Fibroblast of mammary gland (primary cell): ENCODE measurements at regions not wholly inside any gene's neighbourhood (a gene's known extent, or its start where the extent isn't known, plus 50 kb on each side); places are given as distances from the start of the nearest gene placed in this dataset.

Experiments
- DNase-seq: peaks from one replicate; pipeline ENCODE4 v3.0.0-alpha.2; 2010; ENCODE audit warnings: low read depth
- H3K4me3 ChIP-seq: 2 replicates; pipeline ENCODE4 v1.5.1; 2011; ENCODE audit warnings: low read depth, mild to moderate bottlenecking, low read length, moderate library complexity; ENCODE audit not compliant: control insufficient read depth
- TF ChIP-seq, protein P1 (sequence below): conservative IDR thresholded peaks from 2 replicates; pipeline ENCODE4 v1.5.1; 2011; ENCODE audit warnings: low read depth, low read length, inconsistent platforms; ENCODE audit not compliant: control insufficient read depth, insufficient read depth

DNA sequence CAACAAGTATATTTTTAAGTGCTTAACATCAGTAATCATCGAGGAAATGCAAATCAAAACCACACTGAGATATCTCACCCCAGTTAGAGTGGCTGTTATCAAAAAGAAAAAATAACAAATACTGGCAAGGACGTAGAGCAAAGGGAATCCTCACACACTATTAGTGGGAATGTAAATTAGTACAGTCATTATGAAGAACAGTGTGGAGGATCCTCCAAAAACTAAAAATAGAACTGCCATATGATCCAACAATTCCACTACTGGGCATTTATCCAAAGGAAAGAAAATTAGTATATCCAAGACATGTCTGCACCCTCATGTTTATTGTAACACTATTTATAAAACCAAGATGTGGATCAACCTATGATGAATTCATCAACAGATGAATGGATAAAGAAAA, 149.0 kb upstream of the PWP1 start:
- peak; percentile 20 for DNase-seq
- TF ChIP-seq, protein P1, sequence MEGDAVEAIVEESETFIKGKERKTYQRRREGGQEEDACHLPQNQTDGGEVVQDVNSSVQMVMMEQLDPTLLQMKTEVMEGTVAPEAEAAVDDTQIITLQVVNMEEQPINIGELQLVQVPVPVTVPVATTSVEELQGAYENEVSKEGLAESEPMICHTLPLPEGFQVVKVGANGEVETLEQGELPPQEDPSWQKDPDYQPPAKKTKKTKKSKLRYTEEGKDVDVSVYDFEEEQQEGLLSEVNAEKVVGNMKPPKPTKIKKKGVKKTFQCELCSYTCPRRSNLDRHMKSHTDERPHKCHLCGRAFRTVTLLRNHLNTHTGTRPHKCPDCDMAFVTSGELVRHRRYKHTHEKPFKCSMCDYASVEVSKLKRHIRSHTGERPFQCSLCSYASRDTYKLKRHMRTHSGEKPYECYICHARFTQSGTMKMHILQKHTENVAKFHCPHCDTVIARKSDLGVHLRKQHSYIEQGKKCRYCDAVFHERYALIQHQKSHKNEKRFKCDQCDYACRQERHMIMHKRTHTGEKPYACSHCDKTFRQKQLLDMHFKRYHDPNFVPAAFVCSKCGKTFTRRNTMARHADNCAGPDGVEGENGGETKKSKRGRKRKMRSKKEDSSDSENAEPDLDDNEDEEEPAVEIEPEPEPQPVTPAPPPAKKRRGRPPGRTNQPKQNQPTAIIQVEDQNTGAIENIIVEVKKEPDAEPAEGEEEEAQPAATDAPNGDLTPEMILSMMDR: no peak
- no peak overlapping the region for H3K4me3 ChIP-seq

- TF ChIP-seq, protein P1: no peak
- no peak for DNase-seq
- no peak overlapping the region for H3K4me3 ChIP-seq
These were observed 148.0 kb upstream of the PWP1 start for GRCh38 chr12:107537464-107538119.

GRCh38 chr12:107539196-107539939, 146.2 kb upstream of the PWP1 start:
- DNase-seq: no peak
- TF ChIP-seq, protein P1: no peak
- H3K4me3 ChIP-seq: no peak overlapping the region

GRCh38 chr12:107541001-107541705, 144.4 kb upstream of the PWP1 start:
- TF ChIP-seq, protein P1: no peak
- no peak for DNase-seq

DNA sequence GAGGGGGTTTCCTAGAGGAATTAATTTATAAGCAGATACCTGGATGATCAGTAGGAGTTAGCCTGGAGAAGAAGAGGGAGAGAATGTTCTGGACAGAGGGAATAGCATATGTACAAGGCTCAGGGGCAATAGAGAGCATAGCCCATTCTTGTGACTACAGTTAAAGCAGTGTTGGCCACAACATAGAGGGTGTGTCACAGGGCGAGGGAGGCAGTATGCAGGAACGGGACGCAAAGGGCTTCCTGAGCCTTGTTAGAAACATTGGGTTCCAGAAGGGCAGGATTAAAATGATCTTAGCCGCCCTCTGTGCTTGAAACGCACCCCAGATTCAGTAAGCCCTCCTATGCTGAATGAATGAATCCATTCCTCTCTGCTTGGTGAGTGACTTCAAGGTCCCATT, 142.2 kb upstream of the PWP1 start:
- TF ChIP-seq, protein P1: no peak
- DNase-seq: no peak
- no peak overlapping the region for H3K4me3 ChIP-seq

More at GRCh38 chr12:107541001-107541705, 144.4 kb upstream of the PWP1 start:
- H3K4me3 ChIP-seq: no peak overlapping the region

DNA sequence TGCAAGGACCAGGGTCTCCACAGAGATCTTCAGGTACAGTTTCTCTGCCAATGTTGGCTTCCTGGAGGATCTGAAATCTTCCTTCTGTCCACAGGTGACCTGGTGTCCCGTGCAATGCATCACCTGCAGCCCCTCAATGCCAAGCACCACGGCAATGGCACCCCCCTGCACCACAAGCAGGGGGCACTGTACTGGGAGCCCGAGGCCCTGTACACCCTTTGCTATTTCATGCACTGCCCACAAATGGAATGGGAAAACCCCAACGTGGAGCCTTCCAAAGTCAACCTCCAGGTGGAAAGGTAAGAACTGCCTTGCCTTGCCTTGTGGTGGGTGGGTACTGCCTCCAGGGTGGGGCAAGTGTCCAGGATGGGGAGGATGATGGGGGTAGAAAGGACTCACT, 141.8 kb upstream of the PWP1 start:
- no peak for DNase-seq
- H3K4me3 ChIP-seq: no peak overlapping the region
- TF ChIP-seq, protein P1: no peak
